ENCODE measurements at regions not wholly inside any gene's neighbourhood (a gene's known extent, or its start where the extent isn't known, plus 50 kb on each side); places are given as distances from the start of the nearest gene placed in this dataset.
"Not testable (repeated sequence)": the region's sequence is repeated elsewhere in the genome, so short reads cannot be mapped to it uniquely, and the experiment has no call there.

DNA sequence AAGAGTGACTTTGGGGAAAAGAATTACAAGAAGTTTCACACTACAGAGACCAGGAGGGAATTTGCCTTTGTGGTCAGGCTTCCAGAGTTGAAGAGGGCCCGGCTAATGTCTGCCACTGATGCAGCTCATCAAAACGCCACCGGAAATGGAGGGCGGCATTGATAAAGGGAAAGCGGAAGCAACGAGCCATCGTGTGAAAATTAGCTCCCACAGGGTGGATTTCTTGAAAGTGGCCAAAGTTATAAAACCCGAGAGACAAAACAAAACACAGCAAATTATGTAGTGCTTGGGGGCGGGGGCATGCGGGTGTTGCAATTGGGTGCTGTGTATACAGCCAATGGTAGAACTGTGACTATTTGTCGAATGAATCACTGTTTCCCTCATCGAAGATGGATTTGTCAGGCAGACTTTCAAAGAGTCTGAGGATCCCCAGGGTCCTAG, 113.0 kb downstream of the ADAMTS15 start:
- TF ChIP-seq POLR2A (IDR thresholded peaks at IDR 0.05), result no peak
- TF ChIP-seq CTCF (IDR thresholded peaks at IDR 0.05), result no peak

DNA sequence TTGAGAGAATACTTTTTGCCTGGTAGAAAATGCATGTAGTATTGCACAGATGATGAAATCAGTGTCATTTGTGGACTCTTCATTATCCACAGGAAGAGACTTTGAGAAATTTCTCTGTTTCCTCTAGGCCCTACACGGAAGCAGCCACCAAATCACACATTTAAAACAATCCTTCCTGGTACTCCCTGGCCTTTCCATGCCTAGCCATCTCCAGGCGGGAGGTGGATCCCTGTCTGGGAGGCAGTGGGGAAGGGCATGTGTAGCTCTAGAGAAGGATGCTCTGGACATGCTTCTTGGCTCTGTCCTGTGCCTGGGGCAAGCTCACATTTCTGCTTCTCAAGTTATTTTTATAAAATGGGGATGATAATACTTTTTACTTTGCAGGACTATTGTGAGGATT, 114.1 kb downstream of the ADAMTS15 start:
- no peak for DNase-seq
- H3K36me3 ChIP-seq, result no peaks in the 10 kb centered on the region
- H3K9me3 ChIP-seq, result no peaks in the 10 kb centered on the region
- no peak overlapping the region for H3K27ac ChIP-seq
- no peaks in the 10 kb centered on the region for H3K27me3 ChIP-seq
- intact Hi-C loops (cut with DNase I; ENCODE audit: low total_unique reads), result no loop called here
- TF ChIP-seq POLR2A (IDR thresholded peaks at IDR 0.05) (no peak), CTCF (IDR thresholded peaks at IDR 0.05) (no peak)
- no peak overlapping the region for H3K4me3 ChIP-seq
- H3K4me1 ChIP-seq, result no peaks in the 10 kb centered on the region

More for the DNA sequence above, 113.0 kb downstream of the ADAMTS15 start:
- H3K27ac ChIP-seq, result no peak overlapping the region
- H3K4me3 ChIP-seq, result no peak overlapping the region
- DNase-seq, result no peak
- no peaks in the 10 kb centered on the region for H3K4me1 ChIP-seq
- intact Hi-C loops (cut with DNase I; ENCODE audit: low total_unique reads), result no loop called here
- no peaks in the 10 kb centered on the region for H3K36me3 ChIP-seq
- H3K27me3 ChIP-seq, result no peaks in the 10 kb centered on the region
- no peaks in the 10 kb centered on the region for H3K9me3 ChIP-seq

GRCh38 chr11:130566360-130566759, 117.9 kb downstream of the ADAMTS15 start:
- intact Hi-C loops (cut with DNase I; ENCODE audit: low total_unique reads); H3K27ac ChIP-seq; H3K4me1 ChIP-seq; DNase-seq; H3K36me3 ChIP-seq; H3K27me3 ChIP-seq; H3K9me3 ChIP-seq; H3K4me3 ChIP-seq: not testable (repeated sequence)

- Histone ChIP-seq H3K27ac (no peak overlapping the region), H3K4me3 (no peak overlapping the region), H3K4me1 (no peaks in the 10 kb centered on the region), H3K9me3 (no peaks in the 10 kb centered on the region), H3K36me3 (no peaks in the 10 kb centered on the region), H3K27me3 (no peaks in the 10 kb centered on the region)
- intact Hi-C loops (cut with DNase I; ENCODE audit: low total_unique reads), result no loop called here
- no peak for DNase-seq
- TF ChIP-seq POLR2A (IDR thresholded peaks at IDR 0.05) (no peak), CTCF (IDR thresholded peaks at IDR 0.05) (no peak)
Measured at GRCh38 chr11:130571519-130571918, 123.1 kb downstream of the ADAMTS15 start.

DNA sequence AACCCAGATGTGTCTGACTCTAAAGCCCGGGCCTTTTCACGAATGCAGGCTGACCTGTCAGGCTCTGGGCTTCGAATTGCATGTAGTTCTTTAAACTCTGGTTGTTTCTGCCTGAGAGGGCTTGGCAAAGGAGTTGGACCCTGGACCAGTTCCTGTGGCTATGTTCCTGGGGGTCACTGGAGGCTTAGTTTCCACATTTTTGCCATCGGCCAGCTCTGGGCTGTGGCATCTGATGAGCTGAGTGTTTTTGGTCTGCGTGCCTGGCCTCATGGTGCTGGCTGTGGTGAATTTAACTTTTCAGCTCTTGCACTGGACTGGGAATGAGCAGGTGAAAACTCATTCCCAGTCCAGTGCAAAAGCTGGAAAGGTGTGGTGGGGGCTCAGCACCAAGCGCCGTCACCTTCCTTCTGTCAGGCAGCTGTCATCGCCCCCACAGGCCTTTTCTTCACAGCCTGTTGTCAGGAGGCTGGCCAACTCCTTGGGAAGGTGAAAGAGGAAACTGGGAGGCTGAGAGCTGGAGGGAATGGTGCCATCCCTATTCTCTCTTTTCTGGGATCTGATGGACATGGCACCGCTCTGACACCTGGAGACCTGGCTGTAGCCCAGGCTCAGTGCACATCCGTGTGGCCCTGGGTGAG, 123.6 kb downstream of the ADAMTS15 start:
- TF ChIP-seq CTCF (IDR thresholded peaks at IDR 0.05), result no peak
- TF ChIP-seq POLR2A (IDR thresholded peaks at IDR 0.05), result no peak
- Histone ChIP-seq H3K36me3 (no peaks in the 10 kb centered on the region), H3K4me1 (no peaks in the 10 kb centered on the region), H3K27me3 (no peaks in the 10 kb centered on the region), H3K4me3 (no peak overlapping the region), H3K27ac (no peak overlapping the region), H3K9me3 (no peaks in the 10 kb centered on the region)
- DNase-seq, result no peak
- intact Hi-C loops (cut with DNase I; ENCODE audit: low total_unique reads), result no loop called here

- Histone ChIP-seq H3K36me3 (no peaks in the 10 kb centered on the region), H3K27ac (no peak overlapping the region), H3K4me1 (no peaks in the 10 kb centered on the region), H3K4me3 (no peak overlapping the region), H3K9me3 (no peaks in the 10 kb centered on the region), H3K27me3 (no peaks in the 10 kb centered on the region)
- intact Hi-C loops (cut with DNase I; ENCODE audit: low total_unique reads), result no loop called here
- TF ChIP-seq POLR2A (IDR thresholded peaks at IDR 0.05) (no peak), CTCF (IDR thresholded peaks at IDR 0.05) (no peak)
- no peak for DNase-seq
Measured at GRCh38 chr11:130573767-130574166, 125.3 kb downstream of the ADAMTS15 start.

Measured in uterus (tissue), 3 donors.